DND-41 (cell line): ENCODE measurements at regions not wholly inside any gene's neighbourhood (a gene's known extent, or its start where the extent isn't known, plus 50 kb on each side); places are given as distances from the start of the nearest gene placed in this dataset.

Experiments
- ATAC-seq: fragments of 200-7000 bp; cut with Tn5 transposase; 3 replicates; pipeline ENCODE4 v1.9.1; 2021; ENCODE audit warnings: low read depth; ENCODE audit not compliant: insufficient read depth
- DNase-seq: peaks from one replicate; pipeline ENCODE4 v3.0.0-alpha.2; 2020
- H2AFZ ChIP-seq: 2 replicates; pipeline ENCODE4 v1.6.0; 2012; ENCODE audit warnings: low read depth, low read length
- H3K27ac ChIP-seq: 2 replicates; pipeline ENCODE4 v1.5.1; 2012; ENCODE audit warnings: low read length, inconsistent platforms
- H3K27me3 ChIP-seq: fragments of 200-600 bp; sonication (generic); 2 replicates; pipeline ENCODE4 v1.6.0; 2012; ENCODE audit warnings: low read length, mild to moderate bottlenecking, inconsistent platforms; ENCODE audit not compliant: insufficient read depth, poor library complexity
- H3K36me3 ChIP-seq: 2 replicates; pipeline ENCODE4 v1.5.1; 2012; ENCODE audit warnings: low read length, inconsistent platforms; ENCODE audit not compliant: insufficient read depth
- H3K4me1 ChIP-seq: 2 replicates; pipeline ENCODE4 v1.5.1; 2012; ENCODE audit warnings: mild to moderate bottlenecking, low read length; ENCODE audit not compliant: insufficient read depth
- H3K4me2 ChIP-seq: 2 replicates; pipeline ENCODE4 v1.6.0; 2012; ENCODE audit warnings: mild to moderate bottlenecking, moderate library complexity, low read length, inconsistent platforms; ENCODE audit not compliant: insufficient read depth
- H3K4me3 ChIP-seq, 2 experiments: fragments of 200-600 bp in 1 of 2; shearing (Covaris generic) in 1 of 2; 2 replicates each; pipeline ENCODE4 v1.5.1; 2012 to 2016; ENCODE audit warnings: inconsistent platforms in 2 of 2, low read length in 2 of 2, mild to moderate bottlenecking in 2 of 2, low read depth in 1 of 2, moderate library complexity in 1 of 2
- H3K79me2 ChIP-seq: 2 replicates; pipeline ENCODE4 v1.6.0; 2012; ENCODE audit warnings: low read length, inconsistent platforms; ENCODE audit not compliant: insufficient read depth
- H3K9ac ChIP-seq: 2 replicates; pipeline ENCODE4 v1.6.0; 2012; ENCODE audit warnings: low read depth, mild to moderate bottlenecking, inconsistent platforms, low read length, moderate library complexity
- H3K9me3 ChIP-seq: 2 replicates; pipeline ENCODE4 v1.5.1; 2012; ENCODE audit warnings: low read length, moderate library complexity, mild to moderate bottlenecking, inconsistent platforms; ENCODE audit not compliant: insufficient read depth, severe bottlenecking
- H4K20me1 ChIP-seq: 2 replicates; pipeline ENCODE4 v1.6.0; 2012; ENCODE audit warnings: low read length; ENCODE audit not compliant: insufficient read depth
- CTCF ChIP-seq: IDR thresholded peaks from 2 replicates; pipeline ENCODE4 v1.5.1; 2012; ENCODE audit warnings: borderline replicate concordance, low read length, moderate library complexity, mild to moderate bottlenecking; ENCODE audit not compliant: poor library complexity, severe bottlenecking; ENCODE audit errors: extremely low read depth
- EZH2 ChIP-seq: IDR thresholded peaks from 3 replicates; pipeline ENCODE4 v1.6.1; 2012; ENCODE audit warnings: borderline replicate concordance, low read depth, mild to moderate bottlenecking, moderate library complexity, low read length, inconsistent platforms; ENCODE audit not compliant: severe bottlenecking

GRCh38 chr2:188199716-188200128 is 92.0 kb upstream of the GULP1 start:
- no peaks in the 10 kb centered on the region for H3K79me2 ChIP-seq
- DNase-seq, result no peak
- no peaks in the 10 kb centered on the region for H3K9me3 ChIP-seq
- no peak overlapping the region for H2AFZ ChIP-seq
- H3K4me3 ChIP-seq, result no peak overlapping the region
- H3K4me2 ChIP-seq, result no peak overlapping the region
- no peak overlapping the region for H3K9ac ChIP-seq
- no peak overlapping the region for H3K27ac ChIP-seq
- H3K36me3 ChIP-seq, result no peaks in the 10 kb centered on the region
- H4K20me1 ChIP-seq, result no peaks in the 10 kb centered on the region
- no peak for ATAC-seq
- no peak for TF ChIP-seq EZH2
- no peak for TF ChIP-seq CTCF
- no peaks in the 10 kb centered on the region for H3K4me1 ChIP-seq
- H3K27me3 ChIP-seq, result no peaks in the 10 kb centered on the region

- H3K79me2 ChIP-seq, result no peaks in the 10 kb centered on the region
- no peak overlapping the region for H2AFZ ChIP-seq
- ATAC-seq, result no peak
- no peak overlapping the region for H3K27ac ChIP-seq
- no peak for TF ChIP-seq EZH2
- no peak for TF ChIP-seq CTCF
- no peaks in the 10 kb centered on the region for H3K36me3 ChIP-seq
- H3K27me3 ChIP-seq, result no peaks in the 10 kb centered on the region
- DNase-seq, result no peak
- H3K9me3 ChIP-seq, result no peaks in the 10 kb centered on the region
- H3K9ac ChIP-seq, result no peak overlapping the region
- H3K4me1 ChIP-seq, result no peaks in the 10 kb centered on the region
- no peaks in the 10 kb centered on the region for H4K20me1 ChIP-seq
- H3K4me3 ChIP-seq, result no peak overlapping the region
- no peak overlapping the region for H3K4me2 ChIP-seq
These were observed 90.0 kb upstream of the GULP1 start for GRCh38 chr2:188201639-188202038.

DNA sequence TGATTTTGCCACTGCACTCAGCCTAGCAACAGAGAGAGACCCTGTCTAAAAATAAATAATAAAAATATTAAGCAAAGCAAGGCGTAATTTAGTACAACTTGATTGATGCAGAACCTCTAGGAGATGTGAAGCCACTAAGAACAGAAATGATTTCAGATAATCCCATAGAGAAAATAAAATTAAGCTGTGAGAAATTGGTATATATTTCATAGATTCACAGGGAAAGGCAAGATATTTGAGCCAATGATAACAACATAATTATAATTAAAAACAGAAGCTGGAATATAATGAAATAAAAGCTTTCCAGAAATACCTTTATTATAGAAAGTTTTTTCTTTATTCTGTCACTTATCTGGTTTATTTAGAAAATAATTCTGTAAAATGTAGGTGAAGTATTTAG is 88.9 kb upstream of the GULP1 start:
- Histone ChIP-seq H3K36me3 (no peaks in the 10 kb centered on the region), H3K4me1 (no peaks in the 10 kb centered on the region), H3K9ac (no peak overlapping the region), H3K27me3 (no peaks in the 10 kb centered on the region), H3K79me2 (no peaks in the 10 kb centered on the region), H3K4me3 (no peak overlapping the region), H2AFZ (no peak overlapping the region), H3K4me2 (no peak overlapping the region), H4K20me1 (no peaks in the 10 kb centered on the region), H3K9me3 (no peaks in the 10 kb centered on the region), H3K27ac (no peak overlapping the region)
- TF ChIP-seq CTCF, result no peak
- TF ChIP-seq EZH2, result no peak
- no peak for ATAC-seq
- DNase-seq, result no peak

DNA sequence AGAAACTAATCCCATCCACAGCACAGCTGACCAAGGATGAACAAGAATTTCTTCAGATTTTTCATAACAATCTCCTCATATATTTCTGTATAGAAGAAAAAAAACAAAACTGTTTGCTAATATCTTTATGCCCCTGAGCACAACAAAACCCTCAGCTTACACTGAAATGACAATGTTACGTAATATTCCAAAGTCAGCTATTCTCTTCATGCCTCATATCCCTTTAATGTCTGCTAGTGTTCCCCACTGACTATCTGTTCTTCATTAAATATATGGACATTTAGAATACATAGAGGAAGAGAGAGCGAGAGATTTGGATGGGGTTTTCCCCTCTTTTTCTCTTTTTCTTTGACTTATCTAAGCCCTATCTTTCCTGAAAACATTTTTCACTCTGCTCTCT is 87.9 kb upstream of the GULP1 start:
- Histone ChIP-seq H3K27ac (no peak overlapping the region), H3K4me3 (no peak overlapping the region), H3K79me2 (no peaks in the 10 kb centered on the region), H3K4me2 (no peak overlapping the region), H3K27me3 (no peaks in the 10 kb centered on the region), H3K9me3 (no peaks in the 10 kb centered on the region), H3K9ac (no peak overlapping the region), H4K20me1 (no peaks in the 10 kb centered on the region), H2AFZ (no peak overlapping the region), H3K4me1 (no peaks in the 10 kb centered on the region), H3K36me3 (no peaks in the 10 kb centered on the region)
- DNase-seq (no peak), ATAC-seq (no peak)
- no peak for TF ChIP-seq CTCF
- no peak for TF ChIP-seq EZH2
